Lung microvascular endothelial cell (primary cell): ENCODE measurements at regions not wholly inside any gene's neighbourhood (a gene's known extent, or its start where the extent isn't known, plus 50 kb on each side); places are given as distances from the start of the nearest gene placed in this dataset.
A peak's percentile ranks its signal among the peaks of the same experiment; 100 is the strongest.
"Not testable (repeated sequence)": the region's sequence is repeated elsewhere in the genome, so short reads cannot be mapped to it uniquely, and the experiment has no call there.

Experiments
- DNase-seq, 2 donors: peaks; one replicate each; pipeline versions ENCODE4 v3.0.0 to v3.0.0-alpha.2; 2010; ENCODE audit warnings: low read depth in 2 of 2

- DNase-seq, result peak in 1 of 2 donors; percentile 34
Observed at GRCh38 chr11:23554002-23554401, 693.7 kb upstream of the CCDC179 start.

GRCh38 chr11:23555085-23555484, 694.8 kb upstream of the CCDC179 start:
- DNase-seq, result peak in 1 of 2 donors; percentile 80

GRCh38 chr11:23556163-23556750, 696.0 kb upstream of the CCDC179 start:
- DNase-seq, result no peak

GRCh38 chr11:23563591-23563990, 703.3 kb upstream of the CCDC179 start:
- no peak for DNase-seq

- DNase-seq, result no peak
Observed at GRCh38 chr11:23564370-23564769, 704.1 kb upstream of the CCDC179 start.

- no peak for DNase-seq
Observed at GRCh38 chr11:23569134-23569533, 708.9 kb upstream of the CCDC179 start.

- peak in 1 of 2 donors; percentile 38 for DNase-seq
Observed at GRCh38 chr11:23569547-23569946, 709.3 kb upstream of the CCDC179 start.

GRCh38 chr11:23570828-23571227, 710.6 kb upstream of the CCDC179 start:
- DNase-seq, result peak in 1 of 2 donors; percentile 9

GRCh38 chr11:23573429-23573828, 713.2 kb upstream of the CCDC179 start:
- DNase-seq, result no peak

GRCh38 chr11:23574149-23574548, 713.9 kb upstream of the CCDC179 start:
- no peak for DNase-seq

- no peak for DNase-seq
Observed at GRCh38 chr11:23577296-23577695, 717.0 kb upstream of the CCDC179 start.

GRCh38 chr11:23585416-23586104, 725.3 kb upstream of the CCDC179 start:
- no peak for DNase-seq

- no peak for DNase-seq
Observed at GRCh38 chr11:23586173-23586572, 725.9 kb upstream of the CCDC179 start.

GRCh38 chr11:23590596-23591308, 730.5 kb upstream of the CCDC179 start:
- DNase-seq, result no peak

- no peak for DNase-seq
Observed at GRCh38 chr11:23594755-23595154, 734.5 kb upstream of the CCDC179 start.

- no peak for DNase-seq
Observed at GRCh38 chr11:23604966-23605365, 744.7 kb upstream of the CCDC179 start.

- DNase-seq, result no peak
Observed at GRCh38 chr11:23606191-23606590, 745.9 kb upstream of the CCDC179 start.

GRCh38 chr11:23611726-23612125, 751.5 kb upstream of the CCDC179 start:
- no peak for DNase-seq

GRCh38 chr11:23620617-23621016, 760.3 kb upstream of the CCDC179 start:
- no peak for DNase-seq

GRCh38 chr11:23632293-23632692, 772.0 kb upstream of the CCDC179 start:
- no peak for DNase-seq

GRCh38 chr11:23644443-23644842, 784.2 kb upstream of the CCDC179 start:
- no peak for DNase-seq

GRCh38 chr11:23652336-23652735, 792.1 kb upstream of the CCDC179 start:
- not testable (repeated sequence) for DNase-seq
